Stomach (tissue), 8 donors: ENCODE measurements at regions not wholly inside any gene's neighbourhood (a gene's known extent, or its start where the extent isn't known, plus 50 kb on each side); places are given as distances from the start of the nearest gene placed in this dataset.
A peak's percentile ranks its signal among the peaks of the same experiment; 100 is the strongest.

Source experiments
- DNase-seq, 2 donors: peaks; one replicate each; pipeline versions ENCODE4 v3.0.0 to v3.0.0-alpha.2; 2013 to 2019
- H3K27ac ChIP-seq, 5 donors: fragments of 200-600 bp in 4 of 5; sonication (generic) in 4 of 5; one replicate each; pipeline ENCODE4 v1.5.1; 2013 to 2019; ENCODE audit warnings: mild to moderate bottlenecking in 1 of 5, moderate library complexity in 1 of 5
- H3K27me3 ChIP-seq, 3 donors: fragments of 200-600 bp; sonication (generic); one replicate each; pipeline ENCODE4 v1.5.1; 2017 to 2019; ENCODE audit warnings: mixed run types in 1 of 3
- H3K36me3 ChIP-seq, 4 donors: fragments of 200-600 bp; sonication (generic); 1 replicate in 3 of 4; 2 replicates in 1 of 4; pipeline ENCODE4 v1.5.1; 2016 to 2019
- H3K4me1 ChIP-seq, 4 donors: fragments of 200-600 bp; sonication (generic); one replicate each; pipeline ENCODE4 v1.5.1; 2016 to 2019
- H3K4me3 ChIP-seq, 4 donors: fragments of 200-600 bp; sonication (generic) in 3 of 4; one replicate each; pipeline ENCODE4 v1.5.1; 2016 to 2019; ENCODE audit warnings: mild to moderate bottlenecking in 1 of 4
- H3K9me3 ChIP-seq, 4 donors: fragments of 200-600 bp; sonication (generic); one replicate each; pipeline ENCODE4 v1.5.1; 2016 to 2019
- CTCF ChIP-seq, 7 experiments: fragments of 450-650 bp in 4 of 7; fragments of 200-600 bp in 3 of 7; sonication (generic) in 3 of 7; IDR thresholded peaks; one replicate each; pipeline ENCODE4 v1.5.1; 2016 to 2019; ENCODE audit warnings: antibody characterized with exemption in 7 of 7, control low read depth in 2 of 7, mild to moderate bottlenecking in 1 of 7
- EP300 ChIP-seq: sonication (generic); formaldehyde crosslinking; IDR thresholded peaks from one replicate; pipeline ENCODE4 v1.6.1; 2017; ENCODE audit warnings: antibody characterized with exemption
- POLR2A ChIP-seq, 4 donors: fragments of 450-650 bp; IDR thresholded peaks; one replicate each; pipeline ENCODE4 v1.6.1; 2016; ENCODE audit warnings: antibody characterized with exemption in 4 of 4, control low read depth in 2 of 4, mild to moderate bottlenecking in 1 of 4, moderate library complexity in 1 of 4
- POLR2AphosphoS5 ChIP-seq, 3 donors: sonication (generic); formaldehyde crosslinking; IDR thresholded peaks; one replicate each; pipeline ENCODE4 v1.6.1; 2016; ENCODE audit warnings: antibody characterized with exemption in 3 of 3
- WGBS, 5 donors: extraction: QIAGEN DNeasy Blood & Tissue Kit in 3 of 5; methylation state at CpG; one replicate each; pipeline versions ENCODE4 v1.1.5 to v1.1.7; 2013 to 2018; 5-methylcytosine and 5-hydroxymethylcytosine counted together
- intact Hi-C: fragments of 100-400 bp; cut with DNase I; formaldehyde crosslinking; loops from one replicate; pipeline ENCODE4 v1.15.1; 2023; ENCODE audit warnings: low total_unique reads
- donor health status: healthy with polysubstance abuse.
- donor health status: Bipolar disorder and iron deficiency.
- donor health status: healthy.

- Histone ChIP-seq H3K27ac (no peak overlapping the region), H3K4me1 (peaks cover 0 to 10% (median 0%) of the 10 kb centered on the region in 4 donors), H3K36me3 (no peaks in the 10 kb centered on the region), H3K4me3 (no peak overlapping the region), H3K27me3 (no peaks in the 10 kb centered on the region), H3K9me3 (peaks cover 0 to 4% (median 0%) of the 10 kb centered on the region in 4 donors)
- intact Hi-C loops, result no loop called here
- DNase-seq, result peak in 1 of 2 donors; percentile 76
- TF ChIP-seq EP300 (no peak), CTCF (IDR thresholded peaks at IDR 0.05) (no peak)
- 66 to 81% (median 73%) methylated on average over 2 of the region's 2 CpGs for WGBS, 5 donors
Observed at GRCh38 chr2:19462256-19462645, 103.8 kb upstream of the OSR1 start.

GRCh38 chr2:19461504-19462255, 103.3 kb upstream of the OSR1 start:
- peaks cover 0 to 10% (median 0%) of the 10 kb centered on the region in 4 donors for H3K4me1 ChIP-seq
- TF ChIP-seq POLR2AphosphoS5 (IDR thresholded peaks at IDR 0.05) (no peak), CTCF (IDR thresholded peaks at IDR 0.05) (no peak)
- H3K4me3 ChIP-seq, result no peak overlapping the region
- no peak overlapping the region for H3K27ac ChIP-seq
- H3K36me3 ChIP-seq, result no peaks in the 10 kb centered on the region
- whole genome bisulfite sequencing, 5 donors, result 56 to 69% (median 61%) methylated on average over 5 of the region's 5 CpGs
- no peaks in the 10 kb centered on the region for H3K27me3 ChIP-seq
- H3K9me3 ChIP-seq, result peaks cover 0 to 4% (median 0%) of the 10 kb centered on the region in 4 donors
- no peak for DNase-seq
- intact Hi-C loops, result no loop called here

GRCh38 chr2:19460761-19461160, 102.3 kb upstream of the OSR1 start:
- no peak overlapping the region for H3K27ac ChIP-seq
- 88 to 97% (median 93%) methylated on average over 5 of the region's 5 CpGs for WGBS, 5 donors
- DNase-seq, result no peak
- H3K36me3 ChIP-seq, result no peaks in the 10 kb centered on the region
- peaks cover 0 to 10% (median 0%) of the 10 kb centered on the region in 4 donors for H3K4me1 ChIP-seq
- H3K9me3 ChIP-seq, result peaks cover 0 to 4% (median 0%) of the 10 kb centered on the region in 4 donors
- H3K4me3 ChIP-seq, result no peak overlapping the region
- TF ChIP-seq POLR2A (IDR thresholded peaks at IDR 0.05), result no peak
- no peak for TF ChIP-seq POLR2AphosphoS5 (IDR thresholded peaks at IDR 0.05)
- TF ChIP-seq EP300, result no peak
- no peak for TF ChIP-seq CTCF (IDR thresholded peaks at IDR 0.05)
- no peaks in the 10 kb centered on the region for H3K27me3 ChIP-seq
- intact Hi-C loops, result no loop called here

- H3K4me3 ChIP-seq, result no peak overlapping the region
- no peak for DNase-seq
- no peak overlapping the region for H3K27ac ChIP-seq
- WGBS, 5 donors, result 90 to 95% (median 90%) methylated on average over 1 of the region's 1 CpG
- no peaks in the 10 kb centered on the region for H3K36me3 ChIP-seq
- peaks cover 0 to 10% (median 0%) of the 10 kb centered on the region in 4 donors for H3K4me1 ChIP-seq
- H3K9me3 ChIP-seq, result peaks cover 0 to 15% (median 14%) of the 10 kb centered on the region in 4 donors
- no peaks in the 10 kb centered on the region for H3K27me3 ChIP-seq
- TF ChIP-seq POLR2A (IDR thresholded peaks at IDR 0.05) (no peak), EP300 (no peak), CTCF (IDR thresholded peaks at IDR 0.05) (no peak), POLR2AphosphoS5 (IDR thresholded peaks at IDR 0.05) (no peak)
- intact Hi-C loops, result no loop called here
Observed at GRCh38 chr2:19458427-19459003, 100.1 kb upstream of the OSR1 start.
